ENCODE measurements at regions not wholly inside any gene's neighbourhood (a gene's known extent, or its start where the extent isn't known, plus 50 kb on each side); places are given as distances from the start of the nearest gene placed in this dataset.
"Not testable (repeated sequence)": the region's sequence is repeated elsewhere in the genome, so short reads cannot be mapped to it uniquely, and the experiment has no call there.

DNA sequence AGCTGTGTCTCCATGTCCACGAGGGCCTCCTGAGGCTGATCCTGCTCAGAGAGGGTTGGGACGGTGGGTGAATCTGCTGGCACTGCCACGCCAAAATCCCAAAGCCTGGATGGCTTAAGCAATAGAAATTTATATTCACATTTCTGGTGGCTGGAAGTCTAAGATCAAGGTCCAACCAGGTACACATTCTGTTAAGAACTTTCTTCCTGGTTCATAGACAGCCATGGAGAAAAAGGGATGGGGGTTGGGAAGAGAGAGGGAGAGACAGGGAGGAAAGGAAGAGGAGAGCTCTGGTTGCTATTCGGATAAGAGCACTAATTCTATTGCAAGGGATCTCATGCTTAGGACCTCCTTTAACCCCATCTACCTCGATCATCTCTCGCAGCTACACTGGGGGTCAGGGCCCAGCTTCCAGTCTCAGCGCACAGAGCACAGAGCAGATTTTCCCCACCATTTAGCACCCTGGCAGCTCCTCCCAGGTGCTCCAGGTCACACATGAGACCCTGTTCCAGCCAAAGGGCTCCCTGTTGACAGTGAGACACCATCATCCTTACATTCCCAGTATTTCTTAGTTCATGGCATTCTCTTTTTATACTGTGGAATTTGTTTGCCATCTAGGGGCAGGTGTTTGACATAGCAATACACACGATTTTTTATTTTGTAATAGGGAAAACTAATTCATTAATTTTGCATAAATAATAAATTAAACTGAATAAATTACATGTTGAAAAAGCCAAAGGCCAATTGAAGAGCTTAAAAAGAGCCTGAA lies 615.6 kb downstream of the RPIA start:
- DNase-seq (ENCODE audit: low read depth) = not testable (repeated sequence)

DNA sequence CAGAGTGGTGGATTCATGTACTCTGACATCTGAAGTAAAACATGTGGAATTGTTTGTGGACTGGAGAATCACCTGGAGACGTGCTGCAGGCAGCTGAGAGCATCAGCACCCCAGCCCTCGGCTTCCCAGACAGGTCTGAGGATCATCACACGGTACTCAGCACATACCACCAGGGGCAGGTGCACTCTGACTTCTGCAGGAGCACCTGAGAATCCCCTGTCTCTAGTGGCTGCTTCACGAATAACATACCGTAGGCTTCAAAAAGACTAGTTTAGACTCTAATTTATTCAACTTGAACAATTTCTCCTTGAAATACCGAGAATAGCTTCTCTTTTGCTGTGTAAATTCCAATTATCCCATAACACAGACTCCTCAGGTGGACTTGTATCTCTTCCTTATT lies 627.5 kb downstream of the RPIA start:
- DNase-seq (ENCODE audit: low read depth) = not testable (repeated sequence)

DNA sequence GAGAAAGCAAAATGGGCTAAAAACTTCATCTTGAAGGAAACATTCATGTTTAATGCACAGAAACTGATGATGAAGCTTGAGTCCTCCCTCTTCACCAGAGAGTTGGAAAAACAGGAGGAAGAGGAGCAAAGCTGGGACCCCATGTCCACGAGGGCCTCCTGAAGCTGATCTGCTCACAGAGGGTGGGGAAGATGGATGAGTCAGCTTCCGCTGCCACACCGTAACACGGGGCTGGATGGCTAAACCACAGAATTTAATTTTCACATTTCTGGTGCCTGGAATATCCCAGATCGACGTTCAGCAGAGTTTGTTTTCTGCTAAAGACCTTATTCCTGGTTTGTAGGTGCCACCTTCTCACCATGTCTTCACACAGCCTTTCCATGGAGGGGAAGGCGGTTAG lies 634.4 kb downstream of the RPIA start:
- DNase-seq (ENCODE audit: low read depth) = not testable (repeated sequence)

DNA sequence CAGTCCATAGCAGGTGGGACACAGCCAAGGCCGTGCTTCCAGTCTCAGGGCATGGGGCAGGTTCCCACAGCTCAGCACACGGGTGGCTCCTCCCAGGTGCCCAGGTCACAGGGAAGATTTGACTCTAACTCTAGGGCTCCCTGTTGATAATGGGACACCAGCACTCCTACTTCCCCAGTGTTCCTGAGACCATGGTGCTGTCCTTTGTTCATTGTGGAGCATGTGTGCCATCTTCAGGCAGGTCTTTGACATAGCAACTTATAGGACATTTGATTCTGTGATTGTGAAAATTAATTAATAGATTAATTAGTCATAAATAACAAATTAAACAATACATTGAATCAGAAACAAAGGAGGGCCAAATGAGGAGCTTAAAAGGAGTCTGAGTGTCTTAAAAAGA lies 635.0 kb downstream of the RPIA start:
- DNase-seq (ENCODE audit: low read depth) = not testable (repeated sequence)

DNA sequence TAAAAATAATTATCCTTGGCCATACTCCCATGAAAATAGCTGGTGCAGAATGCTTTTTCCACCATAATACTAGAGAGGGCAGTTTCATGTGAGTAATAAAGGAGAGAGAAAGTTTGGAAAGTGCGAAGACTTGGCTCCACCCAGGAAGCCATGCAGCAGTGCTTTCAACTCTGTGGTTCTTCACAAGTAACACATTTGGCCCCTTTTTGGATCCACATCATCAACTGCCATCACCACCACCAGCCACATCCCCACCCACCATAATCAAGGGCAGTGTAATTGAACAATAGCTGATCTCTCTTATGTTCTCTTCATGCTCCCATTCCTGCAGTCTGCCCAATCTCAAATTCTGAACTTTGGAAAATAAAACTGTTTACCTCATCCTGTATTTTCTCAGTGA lies 637.3 kb downstream of the RPIA start:
- DNase-seq (ENCODE audit: low read depth) = not testable (repeated sequence)

Data from non-pigmented ciliary epithelial cell (primary cell).